ENCODE measurements at regions not wholly inside any gene's neighbourhood (a gene's known extent, or its start where the extent isn't known, plus 50 kb on each side); places are given as distances from the start of the nearest gene placed in this dataset.

GRCh38 chr3:159668990-159669476 lies 319.6 kb upstream of the IL12A start:
- Histone ChIP-seq H3K9ac (ENCODE audit: low read length) (no peak overlapping the region), H3K4me3 (ENCODE audit: low read length) (no peak overlapping the region), H3K36me3 (replicated peaks; ENCODE audit: insufficient read depth, low read length) (no peaks in the 10 kb centered on the region), H3K4me1 (ENCODE audit: low read length) (peaks cover 7% of the 10 kb centered on the region), H3K27ac (ENCODE audit: low read length) (no peak overlapping the region), H4K20me1 (ENCODE audit: insufficient read depth, low read length) (no peaks in the 10 kb centered on the region), H3K4me2 (ENCODE audit: low read depth, low read length) (no peak overlapping the region), H3K9me3 (replicated peaks; ENCODE audit: insufficient read depth, low read length) (no peaks in the 10 kb centered on the region), H3K9me2 (replicated peaks; ENCODE audit: insufficient read depth, low read length) (no peaks in the 10 kb centered on the region), H3K79me2 (ENCODE audit: low read length) (no peaks in the 10 kb centered on the region), H2AFZ (ENCODE audit: low read length) (no peak overlapping the region), H3K27me3 (replicated peaks; ENCODE audit: insufficient read depth, low read length) (no peaks in the 10 kb centered on the region), H3F3A (ENCODE audit: insufficient read depth, low read length) (no peaks in the 10 kb centered on the region)
- DNase-seq = no peak
- TF ChIP-seq EZH2phosphoT487 (IDR thresholded peaks at IDR 0.05; ENCODE audit: low read length) (no peak), CTCF (IDR thresholded peaks at IDR 0.05; ENCODE audit: low read length) (no peak), EZH2 (optimal IDR thresholded peaks at IDR 0.05; ENCODE audit: low read depth, low read length) (no peak)

GRCh38 chr3:159669766-159670165 lies 318.9 kb upstream of the IL12A start:
- H3K4me1 ChIP-seq (ENCODE audit: low read length) = peaks cover 10% of the 10 kb centered on the region
- no peaks in the 10 kb centered on the region for H3K9me3 ChIP-seq (replicated peaks; ENCODE audit: insufficient read depth, low read length)
- H3K36me3 ChIP-seq (replicated peaks; ENCODE audit: insufficient read depth, low read length) = no peaks in the 10 kb centered on the region
- H4K20me1 ChIP-seq (ENCODE audit: insufficient read depth, low read length) = no peaks in the 10 kb centered on the region
- no peaks in the 10 kb centered on the region for H3K27me3 ChIP-seq (replicated peaks; ENCODE audit: insufficient read depth, low read length)
- no peaks in the 10 kb centered on the region for H3F3A ChIP-seq (ENCODE audit: insufficient read depth, low read length)
- no peaks in the 10 kb centered on the region for H3K79me2 ChIP-seq (ENCODE audit: low read length)
- no peak overlapping the region for H3K4me3 ChIP-seq (ENCODE audit: low read length)
- H3K4me2 ChIP-seq (ENCODE audit: low read depth, low read length) = no peak overlapping the region
- TF ChIP-seq EZH2phosphoT487 (IDR thresholded peaks at IDR 0.05; ENCODE audit: low read length) (no peak), CTCF (IDR thresholded peaks at IDR 0.05; ENCODE audit: low read length) (no peak), EZH2 (optimal IDR thresholded peaks at IDR 0.05; ENCODE audit: low read depth, low read length) (no peak)
- H2AFZ ChIP-seq (ENCODE audit: low read length) = no peak overlapping the region
- H3K27ac ChIP-seq (ENCODE audit: low read length) = no peak overlapping the region
- no peak for DNase-seq
- H3K9me2 ChIP-seq (replicated peaks; ENCODE audit: insufficient read depth, low read length) = no peaks in the 10 kb centered on the region
- no peak overlapping the region for H3K9ac ChIP-seq (ENCODE audit: low read length)

GRCh38 chr3:159672728-159673688 lies 315.6 kb upstream of the IL12A start:
- peak; percentile 36 for DNase-seq
- no peaks in the 10 kb centered on the region for H3K27me3 ChIP-seq (replicated peaks; ENCODE audit: insufficient read depth, low read length)
- no peak overlapping the region for H3K4me3 ChIP-seq (ENCODE audit: low read length)
- no peaks in the 10 kb centered on the region for H4K20me1 ChIP-seq (ENCODE audit: insufficient read depth, low read length)
- H2AFZ ChIP-seq (ENCODE audit: low read length) = no peak overlapping the region
- no peak overlapping the region for H3K4me2 ChIP-seq (ENCODE audit: low read depth, low read length)
- H3K79me2 ChIP-seq (ENCODE audit: low read length) = no peaks in the 10 kb centered on the region
- no peaks in the 10 kb centered on the region for H3F3A ChIP-seq (ENCODE audit: insufficient read depth, low read length)
- H3K4me1 ChIP-seq (ENCODE audit: low read length) = peaks cover 10% of the 10 kb centered on the region
- no peak overlapping the region for H3K27ac ChIP-seq (ENCODE audit: low read length)
- no peaks in the 10 kb centered on the region for H3K9me2 ChIP-seq (replicated peaks; ENCODE audit: insufficient read depth, low read length)
- no peaks in the 10 kb centered on the region for H3K9me3 ChIP-seq (replicated peaks; ENCODE audit: insufficient read depth, low read length)
- no peaks in the 10 kb centered on the region for H3K36me3 ChIP-seq (replicated peaks; ENCODE audit: insufficient read depth, low read length)
- TF ChIP-seq EZH2 (optimal IDR thresholded peaks at IDR 0.05; ENCODE audit: low read depth, low read length) = no peak
- H3K9ac ChIP-seq (ENCODE audit: low read length) = no peak overlapping the region

GRCh38 chr3:159674583-159674982 lies 314.1 kb upstream of the IL12A start:
- H3K9me3 ChIP-seq (replicated peaks; ENCODE audit: insufficient read depth, low read length) = no peaks in the 10 kb centered on the region

More at GRCh38 chr3:159674583-159674982, 314.1 kb upstream of the IL12A start:
- Histone ChIP-seq H3K79me2 (ENCODE audit: low read length) (no peaks in the 10 kb centered on the region), H3K4me2 (ENCODE audit: low read depth, low read length) (no peak overlapping the region), H2AFZ (ENCODE audit: low read length) (no peak overlapping the region), H4K20me1 (ENCODE audit: insufficient read depth, low read length) (no peaks in the 10 kb centered on the region), H3F3A (ENCODE audit: insufficient read depth, low read length) (no peaks in the 10 kb centered on the region), H3K9me2 (replicated peaks; ENCODE audit: insufficient read depth, low read length) (no peaks in the 10 kb centered on the region), H3K9ac (ENCODE audit: low read length) (no peak overlapping the region), H3K27me3 (replicated peaks; ENCODE audit: insufficient read depth, low read length) (no peaks in the 10 kb centered on the region), H3K27ac (ENCODE audit: low read length) (no peak overlapping the region), H3K4me3 (ENCODE audit: low read length) (no peak overlapping the region), H3K4me1 (ENCODE audit: low read length) (peaks cover 10% of the 10 kb centered on the region), H3K36me3 (replicated peaks; ENCODE audit: insufficient read depth, low read length) (no peaks in the 10 kb centered on the region)
- TF ChIP-seq CTCF (IDR thresholded peaks at IDR 0.05; ENCODE audit: low read length) = no peak
- TF ChIP-seq EZH2 (optimal IDR thresholded peaks at IDR 0.05; ENCODE audit: low read depth, low read length) = no peak
- no peak for TF ChIP-seq EZH2phosphoT487 (IDR thresholded peaks at IDR 0.05; ENCODE audit: low read length)
- DNase-seq = no peak

Measured in MM.1S (cell line).